Astrocyte of the spinal cord (primary cell): ENCODE measurements at regions not wholly inside any gene's neighbourhood (a gene's known extent, or its start where the extent isn't known, plus 50 kb on each side); places are given as distances from the start of the nearest gene placed in this dataset.

Source experiments
- DNase-seq: peaks from one replicate; pipeline ENCODE4 v3.0.0; 2011; ENCODE audit warnings: low read depth, low spot score
- H3K4me3 ChIP-seq: 2 replicates; pipeline ENCODE4 v1.5.1; 2011; ENCODE audit warnings: low read depth, mild to moderate bottlenecking, low read length, moderate library complexity
- CTCF ChIP-seq: IDR thresholded peaks from 2 replicates; pipeline ENCODE4 v1.5.1; 2012; ENCODE audit warnings: low read depth, mild to moderate bottlenecking, low read length, inconsistent platforms
- in situ Hi-C: cut with HindIII; loops from 2 replicates; pipeline ENCODE4 v1.10.0; 2017; ENCODE audit warnings: low sequenced_read_pairs

GRCh38 chr6:139712830-139713229 lies 338.4 kb upstream of the CITED2 start:
- TF ChIP-seq CTCF: no peak
- no peak overlapping the region for H3K4me3 ChIP-seq
- DNase-seq: no peak
- in situ Hi-C loops: no loop called here

- TF ChIP-seq CTCF: no peak
- peak; percentile 25 for DNase-seq
- in situ Hi-C loops: no loop called here
- no peak overlapping the region for H3K4me3 ChIP-seq
Observed at GRCh38 chr6:139711804-139712585, 337.5 kb upstream of the CITED2 start.

GRCh38 chr6:139710556-139710955 lies 336.1 kb upstream of the CITED2 start:
- no peak for DNase-seq
- no peak for TF ChIP-seq CTCF
- in situ Hi-C loops: no loop called here
- H3K4me3 ChIP-seq: no peak overlapping the region

- in situ Hi-C loops: no loop called here
- no peak for TF ChIP-seq CTCF
- DNase-seq: peak; percentile 82
- H3K4me3 ChIP-seq: no peak overlapping the region
Observed at GRCh38 chr6:139708337-139709199, 334.1 kb upstream of the CITED2 start.

GRCh38 chr6:139706912-139707311 lies 332.5 kb upstream of the CITED2 start:
- no peak overlapping the region for H3K4me3 ChIP-seq
- no peak for TF ChIP-seq CTCF
- DNase-seq: no peak
- in situ Hi-C loops: no loop called here

- in situ Hi-C loops: no loop called here
- no peak overlapping the region for H3K4me3 ChIP-seq
- DNase-seq: no peak
- no peak for TF ChIP-seq CTCF
Observed at GRCh38 chr6:139705284-139705683, 330.8 kb upstream of the CITED2 start.
